ENCODE measurements at regions not wholly inside any gene's neighbourhood (a gene's known extent, or its start where the extent isn't known, plus 50 kb on each side); places are given as distances from the start of the nearest gene placed in this dataset.

GRCh38 chr11:134719397-134719796 lies 307.4 kb upstream of the B3GAT1 start:
- peaks cover 7% of the 10 kb centered on the region; the same call in 1 of the 2 replicates for H3K9me3 Mint-ChIP-seq

More at GRCh38 chr11:134719397-134719796, 307.4 kb upstream of the B3GAT1 start:
- Mint-ChIP-seq H3K4me1 (no peaks in the 10 kb centered on the region), H3K4me3 (no peak overlapping the region), H3K27me3 (ENCODE audit: low read depth) (peaks cover 6% of the 10 kb centered on the region), H3K36me3 (no peaks in the 10 kb centered on the region), H3K27ac (no peak overlapping the region)
- ATAC-seq (no peak), DNase-seq (ENCODE audit: low spot score) (no peak)
- TF ChIP-seq NR3C1 (CRISPR knock-in tag; conservative IDR thresholded peaks at IDR 0.05; ENCODE audit: low read depth): no peak
- no peak for TF ChIP-seq JUN (CRISPR knock-in tag; IDR thresholded peaks at IDR 0.05)
- TF ChIP-seq TCF7 (CRISPR knock-in tag; IDR thresholded peaks at IDR 0.05; ENCODE audit: low read depth): no peak
- no peak for TF ChIP-seq CTCF (IDR thresholded peaks at IDR 0.05)
- no peak for TF ChIP-seq E2F1 (CRISPR knock-in tag; IDR thresholded peaks at IDR 0.05)
- no peak for TF ChIP-seq SMAD4 (CRISPR knock-in tag; IDR thresholded peaks at IDR 0.05)
- TF ChIP-seq RORB (CRISPR knock-in tag; IDR thresholded peaks at IDR 0.05): no peak
- TF ChIP-seq AR (CRISPR knock-in tag; IDR thresholded peaks at IDR 0.05): no peak
- TF ChIP-seq NFYB (CRISPR knock-in tag; conservative IDR thresholded peaks at IDR 0.05; ENCODE audit: low read depth): no peak
- no peak for TF ChIP-seq FOXP1 (CRISPR knock-in tag; IDR thresholded peaks at IDR 0.05; ENCODE audit: borderline replicate concordance)
- no peak for TF ChIP-seq USF1 (CRISPR knock-in tag; IDR thresholded peaks at IDR 0.05)
- no peak for TF ChIP-seq MXD4 (CRISPR knock-in tag; IDR thresholded peaks at IDR 0.05; ENCODE audit: borderline replicate concordance)
- no peak for TF ChIP-seq SMAD3 (CRISPR knock-in tag; IDR thresholded peaks at IDR 0.05; ENCODE audit: borderline replicate concordance)
- TF ChIP-seq CBFB (CRISPR knock-in tag; IDR thresholded peaks at IDR 0.05; ENCODE audit: low read depth): no peak
- no peak for TF ChIP-seq ARID4B (CRISPR knock-in tag; IDR thresholded peaks at IDR 0.05; ENCODE audit: borderline replicate concordance)
- no peak for TF ChIP-seq STAT6 (CRISPR knock-in tag; conservative IDR thresholded peaks at IDR 0.05; ENCODE audit: low read depth)
- no peak for TF ChIP-seq ATF2 (CRISPR knock-in tag; IDR thresholded peaks at IDR 0.05; ENCODE audit: borderline replicate concordance, low read depth)
- ChIA-PET POLR2A (no interaction called here), CTCF (no interaction called here)

Data from WTC11 (cell line).